ENCODE measurements at regions not wholly inside any gene's neighbourhood (a gene's known extent, or its start where the extent isn't known, plus 50 kb on each side); places are given as distances from the start of the nearest gene placed in this dataset.

DNA sequence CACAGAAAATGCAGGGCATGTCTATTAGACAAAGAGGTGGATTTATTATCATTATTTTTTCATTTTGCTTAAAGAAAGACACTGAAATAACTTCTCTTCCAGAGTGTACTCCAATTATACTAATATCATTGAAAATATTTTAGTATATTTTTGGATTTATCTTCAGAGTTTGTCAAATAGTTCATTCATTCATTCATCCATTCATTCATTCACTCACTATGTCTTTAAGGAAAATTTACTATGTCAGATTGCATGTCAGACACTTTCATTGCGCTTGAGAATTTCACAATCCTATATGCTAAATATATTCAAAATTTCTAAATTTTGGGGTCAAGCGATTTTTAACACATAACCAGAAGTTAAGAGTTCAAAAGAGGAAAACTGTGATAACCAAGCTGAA, 479.1 kb downstream of the ZEB2 start:
- TF ChIP-seq EZH2phosphoT487 (IDR thresholded peaks at IDR 0.05; ENCODE audit: borderline replicate concordance, low read length) (no peak), EZH2 (IDR thresholded peaks at IDR 0.05; ENCODE audit: low read length, unreplicated experiment) (no peak)

Data from PC-3 (cell line).